GM12874 (cell line): ENCODE measurements at regions not wholly inside any gene's neighbourhood (a gene's known extent, or its start where the extent isn't known, plus 50 kb on each side); places are given as distances from the start of the nearest gene placed in this dataset.

ENCODE experiments used
- CTCF ChIP-seq: IDR thresholded peaks from 2 replicates; pipeline ENCODE4 v1.5.1; 2011; ENCODE audit warnings: low read depth, mild to moderate bottlenecking, control low read depth, low read length, moderate library complexity; ENCODE audit not compliant: insufficient read depth

DNA sequence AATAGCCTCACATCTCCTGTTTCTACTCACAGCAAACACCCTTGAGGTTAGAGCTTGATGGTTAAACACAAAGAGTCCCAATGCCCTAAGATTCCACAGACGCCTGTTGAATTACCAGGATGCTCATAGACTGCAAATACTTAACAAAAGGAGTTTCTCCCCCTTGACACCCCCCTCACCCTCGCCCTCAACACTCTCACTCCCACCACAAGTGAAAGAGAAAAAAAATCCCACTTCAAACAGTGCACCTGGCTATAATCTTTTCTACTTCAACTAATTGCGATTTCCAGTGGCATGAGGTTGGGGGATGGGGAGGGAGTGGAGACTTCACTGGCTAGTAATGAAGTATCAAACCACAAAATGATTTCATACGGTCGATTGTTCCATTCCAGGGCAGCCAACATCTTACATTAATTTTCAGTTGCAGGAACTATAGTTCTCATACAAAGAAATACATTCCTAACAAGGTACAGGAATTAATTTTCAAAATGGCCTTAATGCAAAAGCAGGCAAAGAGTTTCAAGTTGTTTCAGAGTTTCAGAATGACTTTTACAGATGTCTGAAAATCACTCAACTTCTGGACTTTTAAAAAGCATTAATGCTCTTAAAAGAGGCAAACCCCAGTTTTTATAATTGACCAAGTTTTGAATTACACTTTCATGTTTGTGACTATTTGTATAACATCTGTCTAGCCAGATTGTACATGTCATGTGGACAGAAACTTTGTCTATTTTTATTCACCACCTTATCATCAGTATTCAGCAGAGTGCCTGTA is 390.7 kb downstream of the C12orf75 start:
- no peak for TF ChIP-seq CTCF

DNA sequence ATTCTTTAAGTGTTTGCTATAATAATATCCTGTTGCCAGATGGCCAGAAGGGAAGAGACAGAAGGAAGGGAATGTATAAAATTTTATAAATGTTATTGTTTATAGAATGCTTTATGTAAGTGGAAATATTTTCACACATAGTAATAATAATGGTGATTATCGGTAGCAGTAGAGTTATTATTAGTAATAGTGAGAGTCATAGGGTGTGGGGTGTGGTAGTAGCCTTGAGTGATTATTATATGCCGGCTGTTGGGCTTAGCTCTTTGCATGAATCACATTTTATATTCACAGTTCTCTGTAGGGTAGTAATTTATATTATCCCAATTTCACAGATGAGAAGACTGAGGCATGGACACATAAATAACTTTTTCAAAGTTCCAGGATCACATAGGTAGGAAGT is 391.4 kb downstream of the C12orf75 start:
- TF ChIP-seq CTCF: no peak

- no peak for TF ChIP-seq CTCF
Observed at GRCh38 chr12:105723066-105723465, 392.6 kb downstream of the C12orf75 start.

- TF ChIP-seq CTCF: no peak
Observed at GRCh38 chr12:105723494-105723893, 393.0 kb downstream of the C12orf75 start.

DNA sequence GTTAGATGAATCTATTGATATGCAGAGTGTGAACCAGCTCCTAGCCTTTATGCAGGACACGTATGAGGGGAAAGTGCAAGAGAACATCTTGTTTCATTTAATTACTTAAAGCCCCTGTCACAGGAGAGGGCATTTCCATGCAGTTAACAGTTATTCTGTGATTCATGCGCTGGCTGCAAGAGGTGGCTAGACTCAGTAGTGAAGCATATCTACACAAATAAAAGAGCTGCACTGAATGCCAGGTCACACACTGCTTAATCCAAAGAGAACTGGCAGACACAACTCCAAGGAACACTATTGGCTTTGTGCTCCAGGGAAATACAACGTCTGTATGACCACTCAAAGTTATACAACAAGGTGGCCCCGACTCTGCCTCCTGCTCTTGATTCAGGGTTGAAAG is 394.1 kb downstream of the C12orf75 start:
- no peak for TF ChIP-seq CTCF

DNA sequence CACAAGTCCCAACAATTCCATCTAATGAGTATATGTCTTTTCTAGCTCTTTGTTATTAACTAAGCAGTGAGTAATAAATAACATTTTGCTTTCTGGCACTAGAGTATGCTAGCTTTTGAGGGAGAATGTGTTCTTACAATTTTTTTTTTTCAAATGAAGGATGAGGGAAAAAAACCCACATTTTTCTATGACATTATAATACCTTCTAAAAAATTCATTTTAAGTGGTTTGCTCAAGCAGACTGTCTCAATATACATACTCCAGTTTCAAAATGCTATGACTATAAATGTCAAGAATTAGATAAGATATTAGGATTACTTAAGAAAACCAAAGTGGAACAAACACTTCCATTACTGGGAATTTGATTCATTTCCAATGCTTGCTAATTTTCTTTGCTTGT is 394.6 kb downstream of the C12orf75 start:
- TF ChIP-seq CTCF: no peak

DNA sequence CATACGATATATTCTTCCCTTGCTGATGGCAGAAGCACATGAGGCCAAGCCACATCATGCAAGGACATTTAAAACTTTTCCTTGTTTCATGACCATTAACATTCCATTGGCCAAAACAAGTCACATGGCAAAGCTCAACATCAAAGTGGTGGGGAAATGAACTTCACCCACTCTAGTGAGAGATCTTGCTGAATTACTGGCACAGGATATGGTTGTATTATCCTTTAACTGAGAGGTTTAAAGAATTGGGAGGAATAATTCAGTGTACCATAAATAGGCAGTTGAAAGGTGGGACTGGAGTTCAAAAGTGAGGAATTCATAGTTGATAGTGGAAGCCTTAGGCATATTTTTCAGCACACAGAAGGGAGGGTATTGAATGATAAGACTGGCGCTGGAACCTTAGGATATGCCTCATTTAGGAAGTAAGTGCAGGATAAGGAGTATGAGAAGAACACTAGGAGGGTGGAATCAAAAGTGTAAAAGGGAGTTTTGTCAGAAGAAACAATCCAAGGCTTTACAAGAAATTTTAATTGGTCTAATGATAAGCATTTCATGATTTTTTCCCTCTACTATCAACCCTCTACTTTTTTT is 398.8 kb downstream of the C12orf75 start:
- no peak for TF ChIP-seq CTCF
